HG02981 (cell line): ENCODE measurements at regions not wholly inside any gene's neighbourhood (a gene's known extent, or its start where the extent isn't known, plus 50 kb on each side); places are given as distances from the start of the nearest gene placed in this dataset.

ENCODE experiments used
- ATAC-seq: cut with Tn5 transposase; IDR thresholded peaks from one replicate; pipeline ENCODE4 v1.9.1; 2021; ENCODE audit warnings: mild to moderate bottlenecking, moderate library complexity; ENCODE audit not compliant: unreplicated experiment

DNA sequence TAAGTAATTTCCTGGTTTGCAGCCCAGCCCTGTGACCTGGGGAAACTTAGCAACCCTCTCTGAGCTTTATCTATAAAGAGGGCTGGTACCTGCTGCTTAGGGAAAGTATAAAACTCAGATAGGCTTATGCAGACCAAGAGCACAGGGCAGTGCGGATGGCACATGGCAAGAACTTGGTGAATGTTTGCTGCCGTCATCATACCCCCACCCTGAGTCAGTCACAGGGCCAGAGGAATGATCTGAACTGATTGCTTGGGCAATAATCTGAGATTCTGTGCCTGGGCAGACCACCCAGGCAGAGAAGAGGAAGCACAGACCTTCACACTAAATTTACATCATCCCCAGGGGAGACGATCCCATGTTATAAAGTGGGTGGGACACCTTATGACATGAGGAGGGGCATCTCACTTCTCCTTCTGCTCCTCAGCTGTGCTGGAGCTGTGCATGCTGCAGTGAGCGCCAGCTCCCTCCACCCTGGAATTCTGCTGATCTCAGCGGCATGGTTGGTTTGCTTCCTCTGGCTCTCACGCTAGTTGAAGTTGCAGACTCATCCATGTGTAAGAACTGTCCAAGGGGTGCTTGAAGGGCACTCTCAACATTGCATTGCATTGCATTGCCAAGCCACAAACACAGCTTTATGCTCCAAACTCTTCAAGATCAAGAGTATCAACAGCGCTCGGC, 197.1 kb downstream of the AJAP1 start:
- no peak for ATAC-seq

DNA sequence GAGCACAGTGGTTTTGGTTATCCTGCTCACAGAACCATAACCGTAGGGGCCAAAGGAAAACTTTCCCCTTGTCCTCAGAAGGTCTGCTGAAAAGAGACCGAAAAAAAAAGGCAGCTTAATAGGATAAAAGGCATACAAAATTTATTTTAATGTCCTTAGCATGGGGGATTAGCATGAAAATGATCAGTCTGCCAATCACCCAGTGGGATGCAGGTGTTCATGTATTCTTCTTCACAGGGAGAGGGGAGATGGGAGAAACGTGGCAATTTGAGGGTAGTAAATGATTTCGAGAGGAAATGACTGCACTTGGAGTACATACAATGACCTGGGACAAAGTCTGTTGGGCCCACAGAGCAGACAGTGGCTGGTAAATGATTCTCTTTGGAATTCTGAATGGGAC, 194.0 kb downstream of the AJAP1 start:
- ATAC-seq: no peak

DNA sequence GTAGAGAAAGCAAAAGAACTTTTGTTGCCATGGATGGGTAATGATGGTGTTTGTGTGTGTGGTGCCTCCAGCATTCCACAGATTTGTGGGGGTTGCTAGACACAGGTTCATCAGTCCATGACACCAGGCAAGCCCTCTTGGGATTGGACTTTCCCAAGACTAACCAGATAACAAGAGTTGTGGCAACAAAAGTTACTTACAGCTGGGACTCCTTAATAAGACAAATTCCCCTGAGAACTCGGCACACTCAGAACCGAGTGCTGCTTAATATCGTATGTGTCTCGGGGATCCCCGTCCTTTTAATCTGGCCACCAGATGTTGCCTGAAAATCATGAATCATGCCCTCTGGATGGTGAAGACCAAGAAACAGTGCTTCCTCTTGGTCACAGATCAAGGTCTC, 193.3 kb downstream of the AJAP1 start:
- ATAC-seq: no peak
